ENCODE measurements at regions not wholly inside any gene's neighbourhood (a gene's known extent, or its start where the extent isn't known, plus 50 kb on each side); places are given as distances from the start of the nearest gene placed in this dataset.
"Not testable (repeated sequence)": the region's sequence is repeated elsewhere in the genome, so short reads cannot be mapped to it uniquely, and the experiment has no call there.

DNA sequence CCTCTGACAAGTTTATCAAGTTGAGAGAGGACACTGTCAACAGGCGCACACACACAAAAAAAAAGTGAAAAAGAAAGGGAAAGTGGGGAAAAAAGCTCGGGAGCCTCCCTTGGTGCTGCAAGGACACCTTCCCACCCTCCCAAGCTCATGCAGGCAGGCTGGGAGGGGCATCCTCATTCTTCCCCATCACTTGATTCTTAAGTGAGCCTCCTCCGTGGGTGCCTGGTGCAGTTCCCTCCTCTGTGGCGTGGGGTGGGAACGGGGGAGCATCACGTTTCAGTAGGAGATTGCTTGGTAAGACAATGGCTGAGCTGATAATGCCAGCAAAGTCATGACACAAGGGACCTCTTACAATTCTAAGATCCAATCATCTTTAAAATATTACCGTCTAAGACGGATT is 108.8 kb downstream of the NXPE2 start:
- no peak overlapping the region for H3K27ac Mint-ChIP-seq
- H3K27me3 Mint-ChIP-seq = peaks cover 7% of the 10 kb centered on the region
- H3K4me1 Mint-ChIP-seq = no peaks in the 10 kb centered on the region
- H3K4me3 Mint-ChIP-seq = no peak overlapping the region
- ATAC-seq (ENCODE audit: low read depth) = no peak
- H3K9me3 Mint-ChIP-seq = no peaks in the 10 kb centered on the region
- no peaks in the 10 kb centered on the region for H3K36me3 Mint-ChIP-seq
- no peak for DNase-seq (ENCODE audit: low spot score in 2 of 2)

DNA sequence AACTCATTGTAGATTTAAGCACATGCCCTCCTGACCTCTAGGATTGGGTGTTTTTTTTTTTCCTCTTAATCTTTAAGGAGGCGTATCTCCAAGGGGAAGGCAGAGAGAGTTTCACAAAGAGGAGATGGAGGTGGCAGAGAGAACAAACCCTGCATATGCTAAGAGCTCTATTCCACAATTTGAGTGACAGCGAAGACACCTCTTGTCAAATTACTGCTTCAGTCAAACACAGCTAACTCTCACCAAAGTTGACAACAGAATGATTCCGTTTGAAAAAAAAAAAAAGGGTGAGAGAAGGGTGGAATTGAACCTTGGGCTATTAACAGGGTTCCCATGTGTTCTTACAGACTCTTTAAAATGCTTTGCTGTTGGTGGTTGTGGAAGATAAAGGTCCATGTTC is 112.6 kb downstream of the NXPE2 start:
- Mint-ChIP-seq H3K27ac (no peak overlapping the region), H3K27me3 (peaks cover 8% of the 10 kb centered on the region), H3K4me1 (no peaks in the 10 kb centered on the region), H3K4me3 (no peak overlapping the region), H3K9me3 (no peaks in the 10 kb centered on the region), H3K36me3 (no peaks in the 10 kb centered on the region)
- DNase-seq (ENCODE audit: low spot score in 2 of 2) (no peak), ATAC-seq (ENCODE audit: low read depth) (no peak)

DNA sequence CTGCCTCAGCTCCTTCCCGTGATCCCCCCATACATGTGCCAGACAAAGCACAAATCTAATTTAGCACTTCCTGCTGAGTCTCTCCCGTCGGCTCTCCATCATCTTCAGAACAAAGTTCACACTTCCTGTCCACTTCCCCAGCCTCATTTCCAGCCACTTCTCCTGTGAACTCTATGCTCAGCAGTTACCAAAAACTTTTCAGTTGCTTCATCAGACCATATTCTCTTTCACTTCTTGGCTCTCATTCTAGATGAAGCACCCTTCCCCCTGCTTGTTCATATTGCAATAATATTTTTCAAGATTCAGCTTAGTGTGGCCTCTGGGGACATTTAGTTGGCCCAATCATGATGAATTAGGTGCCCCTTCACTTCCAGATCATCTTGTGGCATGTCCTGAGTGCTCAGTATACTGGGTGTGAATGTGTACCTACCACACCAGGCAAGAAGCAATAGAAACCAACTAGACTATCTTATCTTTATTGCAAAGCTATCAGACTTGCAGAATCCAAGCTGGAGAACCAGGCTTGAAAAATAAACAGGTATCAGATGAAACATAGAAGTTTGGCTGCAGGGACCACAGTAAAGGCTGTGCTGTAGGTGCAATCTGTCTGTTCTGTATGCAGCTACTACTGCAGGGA is 115.8 kb downstream of the NXPE2 start:
- Mint-ChIP-seq H3K4me3 (no peak overlapping the region), H3K27ac (no peak overlapping the region), H3K4me1 (no peaks in the 10 kb centered on the region), H3K9me3 (no peaks in the 10 kb centered on the region), H3K27me3 (peaks cover 15% of the 10 kb centered on the region), H3K36me3 (no peaks in the 10 kb centered on the region)
- ATAC-seq (ENCODE audit: low read depth) (no peak), DNase-seq (ENCODE audit: low spot score in 2 of 2) (no peak)

DNA sequence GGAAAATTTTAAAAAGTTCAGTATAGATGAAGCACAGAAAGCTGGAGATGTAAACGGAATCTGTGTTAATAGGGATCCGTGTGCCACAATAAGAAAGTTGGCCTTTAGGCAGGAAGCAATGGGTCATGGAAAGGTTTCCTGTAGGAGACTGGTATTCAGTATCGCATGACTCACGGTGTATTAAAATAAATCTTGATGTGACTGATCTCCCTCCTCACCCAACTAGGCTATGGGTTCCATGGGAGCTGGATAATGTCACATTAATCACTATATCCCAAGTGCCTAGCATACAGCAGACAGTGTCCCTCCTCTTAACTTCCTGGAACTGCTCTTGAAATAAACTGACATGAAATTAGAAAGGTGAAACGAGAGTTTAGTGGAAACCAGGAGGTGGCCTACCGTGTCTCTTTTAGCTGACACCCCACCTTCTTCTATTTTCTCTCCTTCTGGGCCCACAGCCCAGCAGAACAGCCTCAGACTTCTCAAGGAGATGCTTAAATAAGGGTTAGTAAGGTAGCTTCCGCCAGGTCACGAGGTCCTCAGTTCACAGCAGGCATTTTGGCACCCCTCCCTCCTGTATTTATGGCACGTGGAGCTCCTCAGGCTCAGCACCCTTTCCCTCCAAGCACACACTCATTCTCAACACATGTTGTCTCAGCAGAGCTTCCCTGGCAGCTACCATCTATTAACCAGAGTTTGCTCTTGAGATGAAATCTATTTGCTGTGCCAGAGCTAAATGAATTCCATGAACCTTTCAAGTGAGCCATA is 118.8 kb downstream of the NXPE2 start:
- Mint-ChIP-seq H3K9me3 (peaks cover 4% of the 10 kb centered on the region), H3K27me3 (peaks cover 17% of the 10 kb centered on the region), H3K4me3 (no peak overlapping the region), H3K36me3 (no peaks in the 10 kb centered on the region), H3K4me1 (no peaks in the 10 kb centered on the region), H3K27ac (no peak overlapping the region)
- no peak for ATAC-seq (ENCODE audit: low read depth)
- no peak for DNase-seq (ENCODE audit: low spot score in 2 of 2)

DNA sequence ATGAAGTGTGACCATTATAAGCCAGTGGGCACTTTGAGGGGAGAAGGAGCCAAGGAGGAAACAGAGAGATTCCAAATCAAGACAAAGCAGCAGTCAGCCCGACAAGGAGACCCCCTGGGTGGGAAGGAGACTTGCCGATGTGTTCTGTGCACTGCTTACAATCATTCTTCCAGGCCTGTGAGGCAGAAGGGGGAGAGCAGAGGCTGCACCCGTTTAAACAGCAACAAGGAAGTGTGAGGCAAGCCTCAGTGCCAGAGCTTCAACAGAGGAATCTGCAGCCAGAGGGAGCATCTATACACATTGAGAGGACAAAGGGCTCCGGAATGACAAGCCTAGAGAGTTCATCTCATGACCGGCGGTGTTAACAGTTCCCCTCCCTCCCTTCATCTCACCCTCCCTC is 121.1 kb downstream of the NXPE2 start:
- Mint-ChIP-seq H3K9me3 (peaks cover 4% of the 10 kb centered on the region), H3K4me1 (no peaks in the 10 kb centered on the region), H3K27ac (no peak overlapping the region), H3K36me3 (peaks cover 3% of the 10 kb centered on the region), H3K27me3 (peaks cover 17% of the 10 kb centered on the region), H3K4me3 (no peak overlapping the region)
- DNase-seq (ENCODE audit: low spot score in 2 of 2) (no peak), ATAC-seq (ENCODE audit: low read depth) (no peak)

DNA sequence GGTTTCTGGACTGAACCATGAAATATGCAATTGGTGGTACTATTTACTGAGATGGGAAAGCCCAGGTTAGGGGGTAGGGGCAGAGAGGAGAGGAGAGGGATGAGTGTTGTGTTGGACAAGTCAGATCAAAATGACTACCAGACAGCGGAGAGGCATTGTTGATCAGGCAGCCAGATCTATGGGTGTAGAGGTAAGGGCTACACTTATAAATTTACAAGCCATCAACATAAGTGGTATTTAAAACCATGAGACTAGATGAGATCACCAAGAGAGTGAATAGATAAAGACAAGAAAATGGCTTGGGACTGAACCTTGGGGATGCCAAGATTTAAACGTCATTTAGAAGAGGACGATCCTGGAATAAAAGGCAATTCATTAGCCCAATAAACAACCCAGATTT is 123.4 kb downstream of the NXPE2 start:
- no peak for ATAC-seq (ENCODE audit: low read depth)
- Mint-ChIP-seq H3K9me3 (peaks cover 5% of the 10 kb centered on the region), H3K4me3 (no peak overlapping the region), H3K4me1 (no peaks in the 10 kb centered on the region), H3K27me3 (peaks cover 15% of the 10 kb centered on the region), H3K36me3 (peaks cover 3% of the 10 kb centered on the region), H3K27ac (no peak overlapping the region)
- no peak for DNase-seq (ENCODE audit: low spot score in 2 of 2)

DNA sequence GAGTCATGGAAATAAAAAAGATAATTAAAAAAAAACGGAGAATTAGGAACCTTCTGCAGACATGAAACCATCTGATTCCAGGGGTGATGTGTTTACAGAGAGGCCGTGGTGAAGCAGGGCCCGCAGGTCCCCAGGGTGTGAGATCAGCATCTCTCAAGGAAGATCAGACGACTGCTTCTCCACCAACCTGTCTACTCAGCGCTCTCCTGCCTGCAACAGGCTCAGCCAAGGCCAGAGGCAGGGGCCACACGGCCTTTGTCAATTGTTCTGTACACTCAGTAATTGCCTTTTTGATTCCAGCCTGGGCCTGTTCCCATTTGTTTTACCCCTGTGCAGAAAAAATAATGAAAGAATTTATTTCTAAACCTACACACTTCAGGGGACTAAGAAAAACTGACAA is 124.6 kb downstream of the NXPE2 start:
- DNase-seq (ENCODE audit: low spot score in 2 of 2) = no peak
- H3K36me3 Mint-ChIP-seq = peaks cover 3% of the 10 kb centered on the region
- H3K4me3 Mint-ChIP-seq = no peak overlapping the region
- H3K27me3 Mint-ChIP-seq = peaks cover 12% of the 10 kb centered on the region
- H3K4me1 Mint-ChIP-seq = no peaks in the 10 kb centered on the region
- no peak for ATAC-seq (ENCODE audit: low read depth)
- no peak overlapping the region for H3K27ac Mint-ChIP-seq
- H3K9me3 Mint-ChIP-seq = peaks cover 5% of the 10 kb centered on the region

DNA sequence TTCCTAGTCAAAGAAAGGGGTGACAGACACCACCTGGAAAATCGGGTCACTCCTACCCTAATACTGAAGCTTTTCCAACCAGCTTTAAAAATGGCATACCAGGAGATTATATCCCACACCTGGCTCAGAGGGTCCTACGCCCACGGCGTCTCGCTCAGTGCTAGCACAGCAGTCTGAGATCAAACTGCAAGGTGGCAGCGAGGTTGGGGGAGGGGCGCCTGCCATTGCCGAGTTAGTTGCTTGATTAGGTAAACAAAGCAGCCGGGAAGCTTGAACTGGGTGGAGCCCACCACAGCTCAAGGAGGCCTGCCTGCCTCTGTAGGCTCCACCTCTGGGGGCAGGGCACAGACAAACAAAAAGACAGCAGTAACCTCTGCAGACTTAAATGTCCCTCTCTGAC is 127.1 kb downstream of the NXPE2 start:
- not testable (repeated sequence) for H3K9me3 Mint-ChIP-seq; H3K4me3 Mint-ChIP-seq; H3K36me3 Mint-ChIP-seq; H3K27ac Mint-ChIP-seq; H3K4me1 Mint-ChIP-seq; DNase-seq (ENCODE audit: low spot score in 2 of 2); ATAC-seq (ENCODE audit: low read depth); H3K27me3 Mint-ChIP-seq

DNA sequence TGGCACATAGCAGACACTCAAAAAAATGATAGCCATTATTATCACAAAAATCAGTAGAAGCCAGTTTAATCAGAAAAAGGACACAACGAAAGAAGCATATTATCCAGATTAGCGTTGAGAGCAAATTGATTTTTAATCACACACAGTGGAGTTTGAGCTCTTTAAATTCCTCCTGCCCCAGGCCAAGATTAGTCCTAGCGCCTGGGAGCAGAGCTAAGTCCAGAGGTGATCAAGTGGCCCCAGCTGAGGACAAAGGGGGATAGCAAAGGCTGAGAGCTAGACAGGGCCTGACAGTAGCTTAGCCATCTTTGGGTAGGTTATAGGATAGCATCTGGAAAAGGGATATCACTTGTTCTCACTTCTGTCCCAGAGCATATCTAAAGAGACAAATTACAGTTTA is 133.6 kb downstream of the NXPE2 start:
- DNase-seq (ENCODE audit: low spot score in 2 of 2) (no peak), ATAC-seq (ENCODE audit: low read depth) (no peak)
- Mint-ChIP-seq H3K27ac (no peak overlapping the region), H3K27me3 (peaks cover 2% of the 10 kb centered on the region), H3K4me3 (no peak overlapping the region), H3K4me1 (no peaks in the 10 kb centered on the region), H3K36me3 (no peaks in the 10 kb centered on the region), H3K9me3 (no peaks in the 10 kb centered on the region)

DNA sequence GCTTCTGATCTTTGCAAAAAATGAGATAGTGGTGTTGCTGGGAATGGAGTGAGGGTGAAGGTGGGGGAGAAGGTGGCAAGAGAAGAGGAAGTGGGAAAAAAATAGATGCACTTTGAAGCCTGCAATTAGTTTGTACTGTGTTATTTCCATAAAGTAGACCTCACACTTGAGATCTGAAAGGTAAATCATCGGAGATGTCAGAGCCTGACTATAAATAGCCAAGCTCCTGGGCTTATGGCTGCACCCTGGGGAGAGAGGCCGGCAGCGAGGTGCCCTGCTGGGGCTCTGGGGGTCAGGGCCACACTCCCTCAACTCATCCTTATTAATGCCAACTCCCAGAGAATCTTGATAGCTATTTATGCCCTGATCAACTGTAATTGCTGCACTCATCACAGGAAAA is 134.4 kb downstream of the NXPE2 start:
- Mint-ChIP-seq H3K4me1 (no peaks in the 10 kb centered on the region), H3K9me3 (no peaks in the 10 kb centered on the region), H3K27me3 (peaks cover 2% of the 10 kb centered on the region), H3K4me3 (no peak overlapping the region), H3K36me3 (no peaks in the 10 kb centered on the region), H3K27ac (no peak overlapping the region)
- DNase-seq (ENCODE audit: low spot score in 2 of 2) (no peak), ATAC-seq (ENCODE audit: low read depth) (no peak)

DNA sequence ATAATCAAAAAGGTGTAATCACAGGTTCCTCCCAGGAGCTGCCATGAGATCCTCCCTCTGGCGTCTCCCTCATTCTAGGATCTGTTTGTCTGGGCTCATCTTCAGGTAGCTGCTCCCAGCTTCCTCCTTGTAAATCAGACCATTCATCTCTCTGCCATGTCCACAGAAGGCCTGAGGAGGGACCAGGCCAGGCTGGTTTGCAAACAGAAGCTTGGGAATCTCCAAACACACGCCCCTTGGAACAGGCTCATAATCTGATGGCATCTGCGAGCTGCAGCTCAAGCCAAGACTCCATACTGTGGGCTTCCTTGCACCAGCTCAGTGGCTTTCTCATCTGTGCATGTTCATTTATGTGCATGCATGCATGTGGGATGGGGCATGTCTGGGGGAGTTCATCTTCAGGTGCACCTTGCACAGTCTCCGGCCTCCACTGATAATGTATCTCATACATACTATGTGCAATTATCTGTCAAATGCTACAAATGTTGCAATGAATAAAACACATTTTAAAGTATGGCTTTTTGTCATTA is 134.9 kb downstream of the NXPE2 start:
- ATAC-seq (ENCODE audit: low read depth) (no peak), DNase-seq (ENCODE audit: low spot score in 2 of 2) (no peak)
- no peaks in the 10 kb centered on the region for H3K4me1 Mint-ChIP-seq
- no peak overlapping the region for H3K27ac Mint-ChIP-seq
- H3K4me3 Mint-ChIP-seq = no peak overlapping the region
- peaks cover 2% of the 10 kb centered on the region for H3K27me3 Mint-ChIP-seq
- no peaks in the 10 kb centered on the region for H3K36me3 Mint-ChIP-seq
- no peaks in the 10 kb centered on the region for H3K9me3 Mint-ChIP-seq

DNA sequence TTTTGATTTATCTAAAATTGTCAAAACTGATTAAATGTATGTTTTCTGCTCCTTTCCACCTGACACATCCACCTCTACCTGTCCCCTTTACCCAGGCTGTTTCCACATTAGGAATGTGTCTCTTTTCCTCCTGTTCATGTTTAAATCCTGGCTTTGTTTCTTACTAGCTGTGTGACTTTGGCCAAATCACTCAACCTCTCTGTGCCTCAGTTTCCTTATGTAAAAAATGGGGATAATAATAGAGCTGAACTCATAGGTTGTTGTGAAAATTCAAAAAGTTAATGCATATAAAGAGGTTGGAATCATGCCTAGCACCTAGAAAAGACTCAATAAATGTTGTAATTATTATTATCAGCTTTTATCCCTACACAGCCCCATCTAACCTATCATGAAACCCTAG is 136.8 kb downstream of the NXPE2 start:
- Mint-ChIP-seq H3K4me3 (no peak overlapping the region), H3K27me3 (peaks cover 3% of the 10 kb centered on the region), H3K27ac (no peak overlapping the region), H3K9me3 (no peaks in the 10 kb centered on the region), H3K4me1 (no peaks in the 10 kb centered on the region), H3K36me3 (no peaks in the 10 kb centered on the region)
- no peak for DNase-seq (ENCODE audit: low spot score in 2 of 2)
- no peak for ATAC-seq (ENCODE audit: low read depth)

DNA sequence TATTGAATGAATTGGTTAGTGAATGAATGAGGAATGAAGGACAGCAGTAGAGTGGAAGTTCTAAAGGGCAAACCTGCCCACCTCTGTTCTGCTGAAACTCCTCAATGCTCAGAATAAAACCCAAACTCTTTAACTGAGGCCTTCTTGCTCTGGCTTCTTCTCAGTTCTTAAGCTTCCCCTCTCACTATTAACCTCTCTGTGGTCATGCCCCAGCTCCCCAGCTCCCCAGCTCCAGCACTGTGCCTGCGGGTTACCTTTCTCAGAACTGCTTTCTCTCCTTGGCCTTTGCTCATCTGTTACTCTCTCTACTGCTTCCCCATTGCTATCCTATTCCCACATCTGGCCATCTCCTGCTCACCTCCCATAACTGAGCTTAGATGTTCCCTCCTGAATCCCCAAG is 137.4 kb downstream of the NXPE2 start:
- peaks cover 3% of the 10 kb centered on the region for H3K27me3 Mint-ChIP-seq
- no peak overlapping the region for H3K4me3 Mint-ChIP-seq
- H3K4me1 Mint-ChIP-seq = no peaks in the 10 kb centered on the region
- H3K36me3 Mint-ChIP-seq = no peaks in the 10 kb centered on the region
- ATAC-seq (ENCODE audit: low read depth) (no peak), DNase-seq (ENCODE audit: low spot score in 2 of 2) (no peak)
- H3K27ac Mint-ChIP-seq = no peak overlapping the region
- no peaks in the 10 kb centered on the region for H3K9me3 Mint-ChIP-seq

DNA sequence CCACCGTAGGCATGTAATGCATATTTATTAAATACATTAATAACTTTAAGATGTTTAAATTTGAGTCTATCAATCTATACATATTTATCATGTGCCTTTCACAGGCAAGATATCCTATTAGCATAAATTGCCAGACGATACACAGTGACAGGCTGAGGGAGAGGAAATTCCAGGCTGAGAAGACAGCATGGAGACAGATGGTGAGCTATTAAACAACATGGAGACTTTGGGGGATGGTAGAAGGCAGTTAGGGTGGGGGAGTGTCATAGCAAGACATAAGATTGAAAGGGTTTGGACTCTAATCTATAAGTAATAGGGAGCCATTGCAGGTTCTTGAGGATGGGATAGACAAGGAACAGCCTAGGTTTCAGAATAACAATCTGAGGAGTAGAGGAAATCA is 138.5 kb downstream of the NXPE2 start:
- peaks cover 3% of the 10 kb centered on the region for H3K27me3 Mint-ChIP-seq
- ATAC-seq (ENCODE audit: low read depth) (no peak), DNase-seq (ENCODE audit: low spot score in 2 of 2) (no peak)
- H3K36me3 Mint-ChIP-seq = no peaks in the 10 kb centered on the region
- no peaks in the 10 kb centered on the region for H3K4me1 Mint-ChIP-seq
- H3K27ac Mint-ChIP-seq = no peak overlapping the region
- no peak overlapping the region for H3K4me3 Mint-ChIP-seq
- no peaks in the 10 kb centered on the region for H3K9me3 Mint-ChIP-seq

DNA sequence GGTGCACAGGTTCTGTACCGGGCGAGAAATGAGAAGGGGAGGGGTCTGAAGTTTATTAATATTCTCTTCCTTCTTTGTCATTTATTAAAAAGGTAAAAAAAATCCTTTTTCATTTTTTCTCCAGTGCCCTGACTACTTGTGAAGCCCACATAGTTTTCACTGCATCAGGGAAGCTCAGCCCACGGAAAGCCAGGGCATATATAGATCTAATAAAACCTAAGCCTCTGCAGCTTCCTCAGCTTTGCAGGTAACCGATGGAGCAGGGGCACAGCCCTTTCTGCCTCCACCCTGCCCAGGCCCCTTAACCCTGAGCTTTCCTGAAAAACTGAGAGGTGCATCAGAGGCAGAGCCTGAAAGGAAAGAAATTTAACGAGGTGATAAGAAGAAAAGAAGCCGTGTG is 140.1 kb downstream of the NXPE2 start:
- Mint-ChIP-seq H3K27ac (no peak overlapping the region), H3K4me1 (no peaks in the 10 kb centered on the region), H3K9me3 (peaks cover 2% of the 10 kb centered on the region), H3K36me3 (no peaks in the 10 kb centered on the region), H3K4me3 (no peak overlapping the region), H3K27me3 (peaks cover 5% of the 10 kb centered on the region)
- ATAC-seq (ENCODE audit: low read depth) = no peak
- no peak for DNase-seq (ENCODE audit: low spot score in 2 of 2)
